ENCODE measurements at regions not wholly inside any gene's neighbourhood (a gene's known extent, or its start where the extent isn't known, plus 50 kb on each side); places are given as distances from the start of the nearest gene placed in this dataset.

DNA sequence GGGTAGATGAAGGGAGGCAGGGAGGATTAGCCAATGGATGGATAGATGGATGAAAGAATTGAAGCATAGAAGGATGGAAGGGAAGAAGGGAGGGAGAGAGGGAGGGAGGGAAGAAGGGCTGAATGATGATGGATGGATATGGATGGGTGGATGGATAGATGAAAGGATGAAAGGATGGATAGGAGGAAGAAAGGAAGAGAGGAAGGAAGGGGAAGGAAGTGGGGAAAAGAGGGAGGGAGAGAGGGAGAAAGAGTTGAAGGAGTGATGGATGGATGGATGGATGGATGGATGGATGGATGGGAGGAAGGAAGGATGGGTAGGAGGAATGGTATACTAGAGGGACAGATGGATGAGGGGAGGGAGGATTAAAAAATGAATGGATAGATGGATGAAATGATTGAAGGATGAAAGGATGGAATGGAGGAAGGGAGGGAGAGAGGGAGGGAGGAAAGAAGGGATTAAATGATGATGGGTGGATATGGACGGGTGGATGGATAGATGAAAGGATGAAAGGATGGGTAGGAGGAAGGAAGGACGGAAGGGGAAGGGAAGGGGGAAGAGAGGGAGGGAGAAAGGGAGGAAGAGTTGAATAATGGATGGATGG lies 145.9 kb downstream of the MN1 start:
- no peak overlapping the region for H3K9ac ChIP-seq
- TF ChIP-seq, protein P1, sequence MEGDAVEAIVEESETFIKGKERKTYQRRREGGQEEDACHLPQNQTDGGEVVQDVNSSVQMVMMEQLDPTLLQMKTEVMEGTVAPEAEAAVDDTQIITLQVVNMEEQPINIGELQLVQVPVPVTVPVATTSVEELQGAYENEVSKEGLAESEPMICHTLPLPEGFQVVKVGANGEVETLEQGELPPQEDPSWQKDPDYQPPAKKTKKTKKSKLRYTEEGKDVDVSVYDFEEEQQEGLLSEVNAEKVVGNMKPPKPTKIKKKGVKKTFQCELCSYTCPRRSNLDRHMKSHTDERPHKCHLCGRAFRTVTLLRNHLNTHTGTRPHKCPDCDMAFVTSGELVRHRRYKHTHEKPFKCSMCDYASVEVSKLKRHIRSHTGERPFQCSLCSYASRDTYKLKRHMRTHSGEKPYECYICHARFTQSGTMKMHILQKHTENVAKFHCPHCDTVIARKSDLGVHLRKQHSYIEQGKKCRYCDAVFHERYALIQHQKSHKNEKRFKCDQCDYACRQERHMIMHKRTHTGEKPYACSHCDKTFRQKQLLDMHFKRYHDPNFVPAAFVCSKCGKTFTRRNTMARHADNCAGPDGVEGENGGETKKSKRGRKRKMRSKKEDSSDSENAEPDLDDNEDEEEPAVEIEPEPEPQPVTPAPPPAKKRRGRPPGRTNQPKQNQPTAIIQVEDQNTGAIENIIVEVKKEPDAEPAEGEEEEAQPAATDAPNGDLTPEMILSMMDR (IDR thresholded peaks at IDR 0.05): no peak

DNA sequence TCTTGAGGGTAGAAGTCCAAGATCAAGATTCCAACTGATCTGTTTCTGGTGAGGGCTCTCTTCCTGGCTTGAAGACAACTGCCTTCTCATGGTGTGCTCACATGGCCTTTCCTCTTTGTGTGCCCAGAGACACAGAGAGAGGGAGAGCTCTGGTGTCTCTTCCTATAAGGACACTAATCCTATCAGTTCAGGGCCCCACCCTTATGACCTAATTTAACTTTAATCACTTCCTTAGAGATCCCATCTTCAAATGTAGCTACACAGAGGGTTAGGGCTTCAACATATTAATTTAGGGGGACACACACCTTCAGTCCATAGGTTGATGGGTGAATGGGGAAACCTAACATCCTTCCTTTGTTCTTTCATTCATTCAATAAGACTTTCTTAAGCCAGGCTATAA lies 144.6 kb downstream of the MN1 start:
- Histone ChIP-seq H2AFZ (no peak overlapping the region), H3K4me3 (ENCODE audit: low read depth, low read length) (no peak overlapping the region), H3K79me2 (no peaks in the 10 kb centered on the region), H3K27me3 (ENCODE audit: control insufficient read depth, insufficient read depth, low read length) (no peaks in the 10 kb centered on the region), H3K27ac (no peak overlapping the region), H3K4me2 (ENCODE audit: low read length) (no peak overlapping the region), H3K9me3 (ENCODE audit: control insufficient read depth, low read length) (no peaks in the 10 kb centered on the region), H3K4me1 (no peaks in the 10 kb centered on the region), H3K9ac (no peak overlapping the region), H3K36me3 (ENCODE audit: control insufficient read depth, insufficient read depth, low read length) (no peaks in the 10 kb centered on the region)
- TF ChIP-seq, protein P1 (IDR thresholded peaks at IDR 0.05): no peak

More for the DNA sequence above, 145.9 kb downstream of the MN1 start:
- Histone ChIP-seq H3K4me3 (ENCODE audit: low read depth, low read length) (no peak overlapping the region), H3K79me2 (no peaks in the 10 kb centered on the region), H3K36me3 (ENCODE audit: control insufficient read depth, insufficient read depth, low read length) (no peaks in the 10 kb centered on the region), H3K4me2 (ENCODE audit: low read length) (no peak overlapping the region), H2AFZ (no peak overlapping the region), H3K9me3 (ENCODE audit: control insufficient read depth, low read length) (no peaks in the 10 kb centered on the region), H3K27me3 (ENCODE audit: control insufficient read depth, insufficient read depth, low read length) (no peaks in the 10 kb centered on the region), H3K4me1 (no peaks in the 10 kb centered on the region), H3K27ac (no peak overlapping the region)

DNA sequence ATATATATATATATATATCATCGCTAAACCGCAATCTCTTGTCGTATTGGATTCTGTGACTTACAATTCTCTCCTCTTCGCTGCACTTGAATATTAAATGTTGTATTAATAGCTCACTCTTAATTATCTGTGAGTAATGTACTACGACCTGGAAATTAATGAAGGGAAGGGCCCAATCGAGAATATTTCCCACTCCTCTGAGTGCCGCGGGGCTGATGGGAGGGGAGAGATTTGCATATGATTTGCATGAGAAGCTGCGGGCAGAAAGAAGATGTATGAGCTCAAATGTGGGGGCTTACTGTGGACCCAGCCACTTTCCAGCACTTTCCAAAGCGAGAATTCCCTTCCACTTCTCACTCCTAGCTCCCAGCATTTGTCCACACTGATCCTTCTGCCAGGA lies 141.2 kb downstream of the MN1 start:
- no peak overlapping the region for H3K27ac ChIP-seq
- no peaks in the 10 kb centered on the region for H3K79me2 ChIP-seq
- no peak overlapping the region for H3K4me2 ChIP-seq (ENCODE audit: low read length)
- H3K36me3 ChIP-seq (ENCODE audit: control insufficient read depth, insufficient read depth, low read length): no peaks in the 10 kb centered on the region
- no peak overlapping the region for H2AFZ ChIP-seq
- H3K27me3 ChIP-seq (ENCODE audit: control insufficient read depth, insufficient read depth, low read length): no peaks in the 10 kb centered on the region
- H3K4me1 ChIP-seq: no peaks in the 10 kb centered on the region
- no peak overlapping the region for H3K4me3 ChIP-seq (ENCODE audit: low read depth, low read length)
- TF ChIP-seq, protein P1 (IDR thresholded peaks at IDR 0.05): no peak
- H3K9me3 ChIP-seq (ENCODE audit: control insufficient read depth, low read length): no peaks in the 10 kb centered on the region
- no peak overlapping the region for H3K9ac ChIP-seq

DNA sequence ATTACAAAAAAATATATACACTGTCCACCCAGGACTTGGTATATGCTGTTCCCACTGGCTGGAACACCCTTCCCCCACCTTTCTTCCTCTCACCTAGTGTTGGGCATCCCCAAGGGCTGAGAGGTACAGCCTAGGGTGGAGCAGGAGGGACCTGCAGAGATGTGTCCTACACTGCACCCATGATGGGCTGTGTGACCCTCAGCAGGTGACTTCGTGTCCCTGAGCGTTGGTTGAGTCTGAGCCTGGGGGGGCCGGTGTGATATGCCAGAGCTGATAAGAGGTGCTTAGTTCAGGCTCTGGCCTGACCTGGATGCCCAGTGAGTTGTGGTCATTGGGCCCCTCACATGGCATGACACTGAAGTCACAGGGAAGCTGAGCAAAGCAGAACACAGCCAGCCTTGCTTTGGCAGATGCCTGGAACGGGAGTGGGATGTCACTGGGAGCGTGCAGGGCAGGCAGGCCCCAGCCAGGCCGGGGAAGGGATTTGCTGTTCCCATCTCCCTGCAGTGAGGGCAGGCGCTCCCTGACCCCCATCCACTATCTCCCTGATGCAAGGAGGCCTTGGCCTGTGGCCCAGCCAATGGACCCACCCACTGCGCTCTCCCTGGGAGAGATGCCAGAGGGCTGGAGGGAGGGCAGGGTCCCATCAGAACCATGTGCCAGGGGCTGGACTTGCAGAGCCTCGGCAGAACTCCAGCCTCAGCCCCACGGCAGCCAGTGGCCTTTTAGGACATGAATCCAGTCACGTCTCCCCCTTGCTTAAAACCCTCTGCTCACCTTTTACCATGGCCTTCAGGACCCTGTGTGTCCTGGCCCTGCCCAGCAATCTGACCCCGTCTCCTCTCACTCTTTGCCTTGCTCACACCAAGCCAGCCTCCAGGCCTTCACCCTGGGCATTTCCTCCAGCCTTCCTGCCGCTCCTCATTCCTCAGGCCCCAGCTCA lies 138.9 kb downstream of the MN1 start:
- H3K4me3 ChIP-seq (ENCODE audit: low read depth, low read length): no peak overlapping the region
- TF ChIP-seq, protein P1 (IDR thresholded peaks at IDR 0.05): no peak
- no peaks in the 10 kb centered on the region for H3K79me2 ChIP-seq
- no peak overlapping the region for H3K4me2 ChIP-seq (ENCODE audit: low read length)
- H2AFZ ChIP-seq: peak overlapping the region; percentile 33
- no peaks in the 10 kb centered on the region for H3K4me1 ChIP-seq
- no peak overlapping the region for H3K27ac ChIP-seq
- H3K9ac ChIP-seq: no peak overlapping the region
- no peaks in the 10 kb centered on the region for H3K9me3 ChIP-seq (ENCODE audit: control insufficient read depth, low read length)
- no peaks in the 10 kb centered on the region for H3K36me3 ChIP-seq (ENCODE audit: control insufficient read depth, insufficient read depth, low read length)
- no peaks in the 10 kb centered on the region for H3K27me3 ChIP-seq (ENCODE audit: control insufficient read depth, insufficient read depth, low read length)
